Limb (tissue), 2 donors: ENCODE measurements at regions not wholly inside any gene's neighbourhood (a gene's known extent, or its start where the extent isn't known, plus 50 kb on each side); places are given as distances from the start of the nearest gene placed in this dataset.
"Not testable (repeated sequence)": the region's sequence is repeated elsewhere in the genome, so short reads cannot be mapped to it uniquely, and the experiment has no call there.

Source experiments
- DNase-seq, 2 donors: peaks; one replicate each; pipeline ENCODE4 v3.0.0-alpha.2; 2016; ENCODE audit errors: extremely low spot score in 2 of 2

GRCh38 chr16:22436823-22437652, 62.6 kb upstream of the CDR2 start:
- peak; percentile 64 to 87 for DNase-seq

GRCh38 chr16:22436326-22436822, 62.0 kb upstream of the CDR2 start:
- DNase-seq, result not testable (repeated sequence)

GRCh38 chr16:22431314-22431713, 56.9 kb upstream of the CDR2 start:
- not testable (repeated sequence) for DNase-seq

GRCh38 chr16:22428654-22429053, 54.2 kb upstream of the CDR2 start:
- DNase-seq, result no peak

- no peak for DNase-seq
These were observed 53.1 kb upstream of the CDR2 start for GRCh38 chr16:22427556-22427955.

GRCh38 chr16:22425847-22426246, 51.4 kb upstream of the CDR2 start:
- no peak for DNase-seq

- DNase-seq, result peak; percentile 51 to 78
These were observed 50.8 kb upstream of the CDR2 start for GRCh38 chr16:22425036-22425801.

- no peak for DNase-seq
These were observed 49.9 kb upstream of the CDR2 start for GRCh38 chr16:22424161-22424937.
